ENCODE measurements at regions not wholly inside any gene's neighbourhood (a gene's known extent, or its start where the extent isn't known, plus 50 kb on each side); places are given as distances from the start of the nearest gene placed in this dataset.

- Histone ChIP-seq H3K4me3 (no peak overlapping the region), H3K9me3 (peaks cover 0 to 4% (median 0%) of the 10 kb centered on the region in 4 donors), H3K27me3 (no peaks in the 10 kb centered on the region), H3K4me1 (no peaks in the 10 kb centered on the region), H3K27ac (replicated peaks in 1 of 4) (no peak overlapping the region), H3K36me3 (no peaks in the 10 kb centered on the region)
- intact Hi-C loops (cut with DNase I), result no loop called here
- DNase-seq (ENCODE audit: extremely low spot score), result peak; percentile 82
- 91% methylated on average over 3 of the region's 3 CpGs for WGBS
- TF ChIP-seq CTCF (IDR thresholded peaks at IDR 0.05), result no peak
- TF ChIP-seq POLR2A (IDR thresholded peaks at IDR 0.05; ENCODE audit: low read depth), result no peak
- no peak for TF ChIP-seq EP300 (IDR thresholded peaks at IDR 0.05)
- no peak for TF ChIP-seq POLR2AphosphoS5 (IDR thresholded peaks at IDR 0.05)
These were observed 371.6 kb downstream of the PRDM2 start for GRCh38 chr1:14071581-14071980.

- intact Hi-C loops (cut with DNase I), result no loop called here
- H3K4me1 ChIP-seq, result no peaks in the 10 kb centered on the region
- H3K36me3 ChIP-seq, result no peaks in the 10 kb centered on the region
- 94% methylated on average over 5 of the region's 5 CpGs for WGBS
- H3K27ac ChIP-seq (replicated peaks in 1 of 4), result no peak overlapping the region
- H3K9me3 ChIP-seq, result peaks cover 0 to 4% (median 0%) of the 10 kb centered on the region in 4 donors
- H3K4me3 ChIP-seq, result no peak overlapping the region
- no peak for TF ChIP-seq EP300 (IDR thresholded peaks at IDR 0.05)
- no peak for TF ChIP-seq POLR2AphosphoS5 (IDR thresholded peaks at IDR 0.05)
- no peak for TF ChIP-seq CTCF (IDR thresholded peaks at IDR 0.05)
- TF ChIP-seq POLR2A (IDR thresholded peaks at IDR 0.05; ENCODE audit: low read depth), result no peak
- H3K27me3 ChIP-seq, result no peaks in the 10 kb centered on the region
- no peak for DNase-seq (ENCODE audit: extremely low spot score)
These were observed 380.7 kb downstream of the PRDM2 start for GRCh38 chr1:14080653-14081052.

- Histone ChIP-seq H3K27me3 (no peaks in the 10 kb centered on the region), H3K27ac (replicated peaks in 1 of 4) (no peak overlapping the region), H3K36me3 (no peaks in the 10 kb centered on the region), H3K4me1 (no peaks in the 10 kb centered on the region), H3K9me3 (no peaks in the 10 kb centered on the region), H3K4me3 (no peak overlapping the region)
- peak; percentile 34 for DNase-seq (ENCODE audit: extremely low spot score)
- TF ChIP-seq POLR2AphosphoS5 (IDR thresholded peaks at IDR 0.05) (no peak), EP300 (IDR thresholded peaks at IDR 0.05) (no peak), CTCF (IDR thresholded peaks at IDR 0.05) (no peak), POLR2A (IDR thresholded peaks at IDR 0.05; ENCODE audit: low read depth) (no peak)
- WGBS, result 78% methylated on average over 5 of the region's 5 CpGs
- intact Hi-C loops (cut with DNase I), result no loop called here
These were observed 382.3 kb downstream of the PRDM2 start for GRCh38 chr1:14082331-14082730.

GRCh38 chr1:14083277-14083676 is 383.3 kb downstream of the PRDM2 start:
- Histone ChIP-seq H3K4me1 (no peaks in the 10 kb centered on the region), H3K9me3 (no peaks in the 10 kb centered on the region), H3K36me3 (no peaks in the 10 kb centered on the region), H3K27me3 (no peaks in the 10 kb centered on the region), H3K4me3 (no peak overlapping the region), H3K27ac (replicated peaks in 1 of 4) (no peak overlapping the region)
- TF ChIP-seq EP300 (IDR thresholded peaks at IDR 0.05), result no peak
- TF ChIP-seq CTCF (IDR thresholded peaks at IDR 0.05), result no peak
- no peak for TF ChIP-seq POLR2A (IDR thresholded peaks at IDR 0.05; ENCODE audit: low read depth)
- no peak for DNase-seq (ENCODE audit: extremely low spot score)
- intact Hi-C loops (cut with DNase I), result no loop called here

GRCh38 chr1:14083706-14084105 is 383.7 kb downstream of the PRDM2 start:
- TF ChIP-seq POLR2AphosphoS5 (IDR thresholded peaks at IDR 0.05) (no peak), CTCF (IDR thresholded peaks at IDR 0.05) (no peak), POLR2A (IDR thresholded peaks at IDR 0.05; ENCODE audit: low read depth) (no peak), EP300 (IDR thresholded peaks at IDR 0.05) (no peak)
- no peaks in the 10 kb centered on the region for H3K9me3 ChIP-seq

More at GRCh38 chr1:14083706-14084105, 383.7 kb downstream of the PRDM2 start:
- no peak overlapping the region for H3K27ac ChIP-seq (replicated peaks in 1 of 4)
- intact Hi-C loops (cut with DNase I), result no loop called here
- DNase-seq (ENCODE audit: extremely low spot score), result no peak
- no peaks in the 10 kb centered on the region for H3K36me3 ChIP-seq
- 59% methylated on average over 1 of the region's 1 CpG for WGBS
- no peak overlapping the region for H3K4me3 ChIP-seq
- H3K27me3 ChIP-seq, result no peaks in the 10 kb centered on the region
- H3K4me1 ChIP-seq, result no peaks in the 10 kb centered on the region
